Stimulated activated CD8-positive, alpha-beta memory T cell treated with anti-CD3 and anti-CD28 coated beads, Interleukin-15, amount 100 ng/mL, for 48 hours (primary cell): ENCODE measurements at regions not wholly inside any gene's neighbourhood (a gene's known extent, or its start where the extent isn't known, plus 50 kb on each side); places are given as distances from the start of the nearest gene placed in this dataset.

Source experiments
- DNase-seq, 2 donors: peaks; one replicate each; pipeline ENCODE4 v3.0.0-alpha.2; 2020; ENCODE audit warnings: low read depth in 2 of 2

- DNase-seq: no peak
Observed at GRCh38 chr4:74682567-74683359, 111.6 kb downstream of the BTC start.

DNA sequence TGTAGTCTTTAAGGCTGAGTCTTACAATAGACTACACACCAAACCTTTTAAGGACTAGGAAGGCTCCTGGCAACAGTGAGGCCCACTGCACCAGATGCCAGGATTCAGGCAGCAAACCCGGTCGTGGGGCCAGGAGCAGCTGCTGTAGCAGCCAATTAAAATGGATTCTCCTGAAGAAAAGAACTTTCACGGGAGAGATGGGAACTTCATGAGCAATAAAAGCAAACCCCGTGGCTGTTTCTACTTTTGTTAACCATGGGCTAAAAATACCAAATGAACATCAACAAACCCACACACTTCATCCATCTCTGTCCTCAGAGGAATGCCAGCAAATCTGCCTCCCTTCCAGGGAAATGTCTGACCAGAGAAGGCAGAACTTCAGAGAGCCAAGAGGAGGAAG is 101.4 kb downstream of the BTC start:
- DNase-seq: no peak
